AML-193 (cell line): ENCODE measurements at regions not wholly inside any gene's neighbourhood (a gene's known extent, or its start where the extent isn't known, plus 50 kb on each side); places are given as distances from the start of the nearest gene placed in this dataset.

ENCODE experiments used
- DNase-seq, 2 experiments: peaks; one replicate each; lab custom pipeline; 2025; lab: John Stamatoyannopoulos, UW

- no peak for DNase-seq
Measured at GRCh38 chr2:217037353-217037752, 177.5 kb upstream of the TNP1 start.

DNA sequence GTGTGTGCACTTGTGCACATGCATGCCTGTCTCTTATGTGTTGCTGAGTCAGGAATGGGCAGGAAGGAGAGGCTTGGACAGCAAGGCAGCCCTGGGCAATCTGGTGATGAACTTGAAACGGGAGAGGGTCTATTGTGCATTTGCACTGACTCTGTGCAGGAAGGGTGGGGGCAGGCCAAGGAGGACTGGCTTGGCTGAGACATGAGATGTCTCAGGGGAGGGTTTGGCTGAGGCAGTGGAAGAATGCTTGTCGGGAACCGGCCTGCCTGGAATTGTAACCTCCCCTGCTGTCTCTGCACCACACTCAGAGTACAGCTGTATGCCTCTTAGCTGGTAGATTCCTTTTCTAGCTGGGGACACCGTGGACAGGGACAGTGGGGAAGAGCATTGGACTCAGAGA is 176.1 kb upstream of the TNP1 start:
- no peak for DNase-seq

DNA sequence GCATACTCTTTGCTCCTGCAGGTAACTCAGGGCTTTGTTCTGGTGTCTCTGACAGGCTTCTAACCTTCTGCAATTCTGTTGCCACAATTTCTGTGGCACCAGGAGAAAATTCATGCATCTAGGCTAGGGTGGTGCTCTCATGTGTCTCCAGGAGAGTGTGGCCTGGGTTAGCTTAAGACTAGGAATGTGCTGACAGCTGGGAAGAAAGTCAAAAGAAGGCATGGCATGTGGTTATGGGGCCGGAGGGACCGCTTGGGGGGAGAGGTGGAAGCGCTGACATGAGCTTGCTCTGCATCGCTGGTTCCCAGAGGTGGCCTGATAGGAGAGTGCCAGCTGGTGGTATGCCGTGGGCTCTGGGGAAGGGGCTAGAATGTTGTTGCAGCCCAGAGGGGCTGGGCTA is 173.3 kb upstream of the TNP1 start:
- no peak for DNase-seq

GRCh38 chr2:217031445-217031844 is 171.6 kb upstream of the TNP1 start:
- DNase-seq, result no peak

GRCh38 chr2:217030081-217030480 is 170.2 kb upstream of the TNP1 start:
- DNase-seq, result no peak

DNA sequence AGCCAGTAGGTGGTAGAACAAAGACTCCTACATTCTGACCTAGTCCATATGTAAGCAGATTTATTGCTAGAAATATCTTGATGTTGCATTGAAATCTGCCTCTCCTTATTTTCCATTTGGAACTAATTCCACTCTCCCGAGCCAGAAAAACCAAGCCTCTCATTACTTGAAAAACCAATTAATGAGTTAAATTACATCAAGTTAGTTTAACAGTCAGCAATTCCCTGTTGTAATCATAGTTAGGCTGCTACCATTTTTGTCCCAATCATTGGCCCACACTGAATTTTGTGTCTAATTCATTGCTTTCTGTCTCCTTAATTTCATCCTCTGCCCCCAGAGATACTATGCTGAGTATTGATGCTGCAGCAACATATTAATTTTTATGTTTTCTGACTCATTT is 168.3 kb upstream of the TNP1 start:
- no peak for DNase-seq

DNA sequence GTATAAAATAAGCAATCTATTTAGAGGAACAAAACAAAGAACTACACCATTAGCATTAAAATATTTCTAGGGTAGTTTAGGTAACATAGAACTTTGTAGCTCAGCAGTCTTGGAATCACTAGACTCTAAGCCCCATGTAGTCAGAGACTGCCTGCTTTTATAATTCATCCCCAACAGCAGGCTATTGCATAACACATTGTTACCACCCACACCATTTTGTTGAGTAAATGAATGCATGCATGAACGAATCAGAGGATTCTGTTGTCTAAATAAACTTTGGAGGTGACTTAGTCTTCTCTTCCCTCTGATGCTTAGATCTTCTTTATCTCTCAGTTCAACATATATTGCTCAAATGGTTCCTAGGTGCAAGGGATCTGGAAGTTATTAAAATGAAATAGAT is 167.6 kb upstream of the TNP1 start:
- no peak for DNase-seq

DNA sequence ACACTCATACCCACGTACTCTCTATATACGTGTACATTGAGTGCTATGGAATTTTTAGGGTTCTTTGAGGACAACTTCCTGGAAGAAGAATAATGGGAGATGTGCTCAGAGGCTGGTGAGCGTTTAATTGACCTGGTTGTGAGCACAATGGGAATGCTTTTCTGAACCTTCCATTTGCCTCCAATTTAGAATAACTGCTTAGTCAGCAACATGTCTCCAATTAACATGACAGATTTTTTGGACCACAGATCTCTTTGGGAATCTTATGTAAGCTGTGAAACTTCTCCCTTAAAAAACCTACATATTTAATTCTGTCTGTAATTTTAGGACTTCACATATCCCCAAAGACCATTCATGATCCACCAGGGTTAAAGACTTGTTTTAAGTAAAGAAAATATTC is 166.7 kb upstream of the TNP1 start:
- DNase-seq, result no peak

DNA sequence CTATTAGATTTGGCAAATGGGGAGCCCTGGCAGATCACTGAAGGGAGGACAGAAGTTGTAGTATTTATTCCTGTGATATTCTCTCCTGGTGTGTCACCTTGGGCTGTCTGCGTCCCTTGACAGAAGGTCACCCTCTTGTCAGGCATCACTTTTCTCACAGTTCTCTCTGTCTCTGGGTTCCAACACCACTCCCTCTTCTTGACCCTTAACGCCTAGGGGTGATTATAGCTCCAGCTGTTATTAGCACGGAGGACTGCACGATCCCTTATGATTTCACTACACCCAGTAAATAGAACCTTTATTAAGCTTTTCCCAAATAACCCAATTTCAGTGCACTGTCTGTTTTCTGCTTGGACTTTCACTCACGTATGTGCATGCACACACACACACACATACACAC is 166.3 kb upstream of the TNP1 start:
- DNase-seq, result no peak

DNA sequence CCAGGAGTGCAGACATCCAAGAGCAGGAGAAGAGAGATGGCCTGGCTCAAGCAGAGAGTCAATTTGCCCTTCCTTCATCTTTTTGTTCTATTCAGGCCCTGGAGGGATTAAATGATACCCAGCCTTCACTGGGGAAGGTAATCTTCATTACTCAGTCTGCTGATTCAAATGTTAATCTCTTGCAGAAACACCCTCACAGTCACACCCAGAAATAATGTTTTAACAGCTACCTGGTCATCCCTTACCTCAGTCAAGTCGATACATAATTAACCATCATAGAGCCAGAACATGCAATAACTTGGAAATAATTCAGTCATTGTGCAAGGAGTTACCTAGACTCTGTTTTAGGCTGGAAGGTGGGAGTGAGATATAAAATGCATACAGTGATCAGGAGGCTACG is 163.7 kb upstream of the TNP1 start:
- DNase-seq, result no peak

- no peak for DNase-seq
Measured at GRCh38 chr2:217017456-217018252, 157.8 kb upstream of the TNP1 start.

GRCh38 chr2:217016796-217017419 is 157.0 kb upstream of the TNP1 start:
- DNase-seq, result no peak

GRCh38 chr2:217014328-217015105 is 154.7 kb upstream of the TNP1 start:
- no peak for DNase-seq

GRCh38 chr2:217013926-217014325 is 154.1 kb upstream of the TNP1 start:
- DNase-seq, result no peak

- no peak for DNase-seq
Measured at GRCh38 chr2:217011576-217011975, 151.7 kb upstream of the TNP1 start.

DNA sequence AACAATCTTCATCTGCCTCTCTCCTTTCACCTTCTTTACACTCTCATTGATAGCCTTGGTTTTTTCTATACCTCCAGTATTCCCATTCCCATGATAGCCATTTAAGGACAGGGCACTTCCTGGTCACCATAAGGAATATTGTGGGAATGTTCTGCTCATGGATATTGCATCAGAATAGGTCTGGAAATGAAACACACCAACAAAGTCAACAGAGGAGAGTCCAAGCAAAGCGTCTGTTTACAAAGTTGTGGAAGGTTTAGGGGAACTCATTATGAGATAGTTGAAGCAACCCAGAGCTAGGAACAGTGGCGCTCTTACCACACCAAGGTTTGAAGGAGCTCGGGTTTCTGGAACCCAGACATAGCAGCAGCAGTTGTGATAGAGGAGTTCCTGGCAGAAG is 150.3 kb upstream of the TNP1 start:
- no peak for DNase-seq

GRCh38 chr2:217008794-217009193 is 148.9 kb upstream of the TNP1 start:
- no peak for DNase-seq

- no peak for DNase-seq
Measured at GRCh38 chr2:217006217-217006616, 146.4 kb upstream of the TNP1 start.

- DNase-seq, result no peak
Measured at GRCh38 chr2:217004656-217005055, 144.8 kb upstream of the TNP1 start.

DNA sequence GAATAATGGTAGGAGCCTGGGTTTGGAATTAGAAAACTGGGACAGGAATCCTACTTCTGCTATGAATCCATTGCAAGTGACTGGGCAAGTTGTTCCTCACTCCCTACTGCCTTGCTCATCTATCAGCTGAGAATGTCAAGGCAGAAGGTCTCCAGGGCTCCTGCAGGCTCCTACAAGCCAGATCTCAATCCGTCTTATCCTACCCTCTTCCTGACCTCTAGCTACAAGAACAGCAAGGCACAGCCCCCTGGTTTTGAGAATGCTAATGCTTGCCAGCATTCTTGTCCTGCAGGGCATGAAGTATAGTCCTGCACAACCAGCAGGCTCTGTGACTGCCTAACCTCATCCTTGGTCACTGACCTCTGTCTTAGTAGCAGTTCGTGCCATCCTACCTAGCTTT is 141.9 kb upstream of the TNP1 start:
- DNase-seq, result no peak

DNA sequence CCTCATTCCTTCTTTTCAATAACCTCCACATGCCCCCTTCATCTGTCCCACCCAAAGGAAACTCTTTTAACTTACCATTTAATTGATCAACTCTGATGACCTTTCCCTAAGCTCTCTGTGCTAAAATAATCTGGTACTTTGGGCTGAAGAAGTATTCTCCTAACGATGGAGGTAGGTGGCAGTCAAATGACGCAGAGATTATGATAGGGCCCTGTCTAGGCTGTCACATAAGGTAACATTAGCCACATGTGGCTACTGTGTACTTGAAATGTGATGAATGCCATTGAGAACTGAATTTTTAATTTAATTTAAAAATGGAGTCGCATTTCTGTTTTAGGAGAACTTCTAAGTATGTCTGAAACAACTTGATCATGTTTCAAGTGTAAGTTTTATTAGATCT is 140.5 kb upstream of the TNP1 start:
- no peak for DNase-seq

- DNase-seq, result no peak
Measured at GRCh38 chr2:216996279-216996845, 136.5 kb upstream of the TNP1 start.

- no peak for DNase-seq
Measured at GRCh38 chr2:216994353-216994854, 134.5 kb upstream of the TNP1 start.
